Astrocyte (in vitro differentiated cells and primary cell): ENCODE measurements at regions not wholly inside any gene's neighbourhood (a gene's known extent, or its start where the extent isn't known, plus 50 kb on each side); places are given as distances from the start of the nearest gene placed in this dataset.

ENCODE experiments used
- DNase-seq: peaks from one replicate; pipeline ENCODE4 v3.0.0-alpha.2; 2010; ENCODE audit warnings: low read depth
- FAIRE-seq: peaks from 2 replicates; lab custom pipeline; 2011; peaks lifted over from hg19 to GRCh38; lab: Jason Lieb, UNC
- H2AFZ ChIP-seq: 2 replicates; pipeline ENCODE4 v1.6.0; 2012; ENCODE audit warnings: low read depth, low read length, inconsistent platforms
- H3K27ac ChIP-seq: 2 replicates; pipeline ENCODE4 v1.5.1; 2011; ENCODE audit warnings: low read depth, low read length, inconsistent platforms
- H3K27me3 ChIP-seq: 2 replicates; pipeline ENCODE4 v1.6.0; 2011; ENCODE audit warnings: low read length, inconsistent platforms; ENCODE audit not compliant: insufficient read depth
- H3K36me3 ChIP-seq: 2 replicates; pipeline ENCODE4 v1.5.1; 2011; ENCODE audit warnings: low read length, inconsistent platforms; ENCODE audit not compliant: insufficient read depth
- H3K4me1 ChIP-seq: 2 replicates; pipeline ENCODE4 v1.5.1; 2011; ENCODE audit warnings: low read length, inconsistent platforms; ENCODE audit not compliant: insufficient read depth
- H3K4me2 ChIP-seq: 2 replicates; pipeline ENCODE4 v1.6.0; 2012; ENCODE audit warnings: low read length, inconsistent platforms
- H3K4me3 ChIP-seq: 2 replicates; pipeline ENCODE4 v1.5.1; 2011; ENCODE audit warnings: low read depth, mild to moderate bottlenecking, low read length, inconsistent platforms; ENCODE audit not compliant: insufficient read depth
- H3K79me2 ChIP-seq: 2 replicates; pipeline ENCODE4 v1.6.0; 2012; ENCODE audit warnings: mild to moderate bottlenecking, low read length, inconsistent platforms; ENCODE audit not compliant: insufficient read depth
- H3K9ac ChIP-seq: 2 replicates; pipeline ENCODE4 v1.6.0; 2012; ENCODE audit warnings: mild to moderate bottlenecking, low read length, inconsistent platforms
- H3K9me3 ChIP-seq: 2 replicates; pipeline ENCODE4 v1.5.1; 2012; ENCODE audit warnings: low read depth, mild to moderate bottlenecking, low read length, inconsistent platforms; ENCODE audit not compliant: insufficient read depth
- H4K20me1 ChIP-seq: 2 replicates; pipeline ENCODE4 v1.6.0; 2012; ENCODE audit warnings: low read length, inconsistent platforms; ENCODE audit not compliant: insufficient read depth
- H3K27ac Mint-ChIP-seq: one replicate; pipeline ENCODE4 v1.8.0; 2021; ENCODE audit warnings: mild to moderate bottlenecking, mixed read lengths; ENCODE audit not compliant: unreplicated experiment
- H3K27me3 Mint-ChIP-seq: one replicate; pipeline ENCODE4 v1.8.0; 2021; ENCODE audit warnings: low read depth, mixed read lengths; ENCODE audit not compliant: unreplicated experiment
- H3K36me3 Mint-ChIP-seq: one replicate; pipeline ENCODE4 v1.8.0; 2021; ENCODE audit warnings: low read depth, mixed read lengths; ENCODE audit not compliant: unreplicated experiment
- H3K4me1 Mint-ChIP-seq: one replicate; pipeline ENCODE4 v1.8.0; 2021; ENCODE audit warnings: low read depth, mixed read lengths; ENCODE audit not compliant: unreplicated experiment
- H3K4me3 Mint-ChIP-seq: one replicate; pipeline ENCODE4 v1.8.0; 2021; ENCODE audit warnings: mild to moderate bottlenecking, moderate library complexity, mixed read lengths; ENCODE audit not compliant: unreplicated experiment
- H3K9me3 Mint-ChIP-seq: one replicate; pipeline ENCODE4 v1.8.0; 2021; ENCODE audit warnings: mild to moderate bottlenecking, mixed read lengths; ENCODE audit not compliant: unreplicated experiment
- CTCF ChIP-seq: IDR thresholded peaks from 2 replicates; pipeline ENCODE4 v1.5.1; 2011; ENCODE audit warnings: low read depth, mild to moderate bottlenecking, inconsistent platforms, low read length, moderate library complexity; ENCODE audit not compliant: insufficient read depth
- EZH2 ChIP-seq: IDR thresholded peaks from 2 replicates; pipeline ENCODE4 v1.6.1; 2012; ENCODE audit warnings: mild to moderate bottlenecking, low read length, inconsistent platforms; ENCODE audit not compliant: insufficient read depth

- H3K4me2 ChIP-seq, result no peak overlapping the region
- H3K4me3 ChIP-seq, result no peak overlapping the region
- no peak overlapping the region for H3K27ac Mint-ChIP-seq
- H3K9ac ChIP-seq, result no peak overlapping the region
- H3K36me3 ChIP-seq, result no peaks in the 10 kb centered on the region
- no peaks in the 10 kb centered on the region for H3K36me3 Mint-ChIP-seq
- no peaks in the 10 kb centered on the region for H3K9me3 ChIP-seq
- TF ChIP-seq EZH2 (no peak), CTCF (no peak)
- H3K9me3 Mint-ChIP-seq, result peaks cover 2% of the 10 kb centered on the region
- no peak for FAIRE-seq
- H3K79me2 ChIP-seq, result no peaks in the 10 kb centered on the region
- H3K27ac ChIP-seq, result no peak overlapping the region
- no peak overlapping the region for H2AFZ ChIP-seq
- no peaks in the 10 kb centered on the region for H3K4me1 ChIP-seq
- DNase-seq, result no peak
- H3K4me1 Mint-ChIP-seq, result peaks cover 2% of the 10 kb centered on the region
- H3K27me3 ChIP-seq, result no peaks in the 10 kb centered on the region
- no peaks in the 10 kb centered on the region for H4K20me1 ChIP-seq
- no peak overlapping the region for H3K4me3 Mint-ChIP-seq
- no peaks in the 10 kb centered on the region for H3K27me3 Mint-ChIP-seq
These were observed 310.6 kb downstream of the C3orf38 start for GRCh38 chr3:88460369-88460768.

GRCh38 chr3:88462230-88462629, 312.5 kb downstream of the C3orf38 start:
- Histone ChIP-seq H3K4me2 (no peak overlapping the region), H3K36me3 (no peaks in the 10 kb centered on the region), H3K27me3 (no peaks in the 10 kb centered on the region), H3K9me3 (no peaks in the 10 kb centered on the region), H4K20me1 (no peaks in the 10 kb centered on the region), H3K4me3 (no peak overlapping the region), H2AFZ (no peak overlapping the region), H3K27ac (no peak overlapping the region), H3K79me2 (no peaks in the 10 kb centered on the region), H3K9ac (no peak overlapping the region), H3K4me1 (no peaks in the 10 kb centered on the region)
- peaks cover 2% of the 10 kb centered on the region for H3K4me1 Mint-ChIP-seq
- TF ChIP-seq CTCF, result no peak
- TF ChIP-seq EZH2, result no peak
- FAIRE-seq (no peak), DNase-seq (peak; percentile 47)
- H3K27ac Mint-ChIP-seq, result peak overlapping the region; percentile 36
- H3K36me3 Mint-ChIP-seq, result no peaks in the 10 kb centered on the region
- H3K4me3 Mint-ChIP-seq, result no peak overlapping the region
- no peaks in the 10 kb centered on the region for H3K27me3 Mint-ChIP-seq
- peaks cover 2% of the 10 kb centered on the region for H3K9me3 Mint-ChIP-seq

- Histone ChIP-seq H3K9me3 (peaks cover 2% of the 10 kb centered on the region), H3K4me2 (no peak overlapping the region), H3K9ac (no peak overlapping the region), H3K4me1 (no peaks in the 10 kb centered on the region), H3K36me3 (no peaks in the 10 kb centered on the region), H4K20me1 (no peaks in the 10 kb centered on the region), H3K27ac (no peak overlapping the region), H2AFZ (no peak overlapping the region), H3K27me3 (no peaks in the 10 kb centered on the region), H3K4me3 (no peak overlapping the region), H3K79me2 (no peaks in the 10 kb centered on the region)
- H3K9me3 Mint-ChIP-seq, result peaks cover 4% of the 10 kb centered on the region
- FAIRE-seq (no peak), DNase-seq (no peak)
- H3K4me3 Mint-ChIP-seq, result no peak overlapping the region
- peaks cover 6% of the 10 kb centered on the region for H3K4me1 Mint-ChIP-seq
- H3K27ac Mint-ChIP-seq, result no peak overlapping the region
- no peaks in the 10 kb centered on the region for H3K36me3 Mint-ChIP-seq
- TF ChIP-seq EZH2 (no peak), CTCF (no peak)
- H3K27me3 Mint-ChIP-seq, result no peaks in the 10 kb centered on the region
These were observed 317.4 kb downstream of the C3orf38 start for GRCh38 chr3:88467191-88467590.
